ENCODE measurements at regions not wholly inside any gene's neighbourhood (a gene's known extent, or its start where the extent isn't known, plus 50 kb on each side); places are given as distances from the start of the nearest gene placed in this dataset.

DNA sequence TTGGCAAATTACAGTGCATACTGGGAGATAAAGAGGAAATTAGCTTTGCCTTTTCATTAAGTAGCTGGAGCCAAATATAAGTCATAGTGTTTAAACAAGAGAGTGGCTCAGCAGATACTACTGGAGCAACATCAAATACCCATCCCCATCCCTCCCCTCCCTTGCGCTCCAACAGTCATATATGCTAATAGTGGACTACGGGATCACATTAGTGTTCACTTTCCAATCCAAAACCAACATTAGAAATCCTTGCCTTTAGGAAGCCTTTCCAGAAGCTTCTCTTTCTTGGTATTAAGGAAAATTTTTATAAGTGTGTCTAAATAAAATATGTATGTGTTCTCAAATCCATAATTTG is 1669.3 kb downstream of the SUCLG1 start:
- TF ChIP-seq GATA2 (IDR thresholded peaks at IDR 0.05; ENCODE audit: low read depth, low read length) (no peak), GATA3 (IDR thresholded peaks at IDR 0.05; ENCODE audit: low read depth, low read length) (no peak)

Data from SH-SY5Y (cell line).